C4-2B (cell line): ENCODE measurements at regions not wholly inside any gene's neighbourhood (a gene's known extent, or its start where the extent isn't known, plus 50 kb on each side); places are given as distances from the start of the nearest gene placed in this dataset.

Experiments
- CTCF ChIP-seq: fragments of 450-650 bp; conservative IDR thresholded peaks from 2 replicates; pipeline ENCODE4 v1.5.1; 2017; ENCODE audit warnings: mild to moderate bottlenecking
- ZFX ChIP-seq: fragments of 450-650 bp; IDR thresholded peaks from 2 replicates; pipeline ENCODE4 v1.6.1; 2017

- TF ChIP-seq CTCF (no peak), ZFX (no peak)
Observed at GRCh38 chrX:69027181-69028005, 137.9 kb downstream of the PJA1 start.
